BE2C (cell line): ENCODE measurements at regions not wholly inside any gene's neighbourhood (a gene's known extent, or its start where the extent isn't known, plus 50 kb on each side); places are given as distances from the start of the nearest gene placed in this dataset.

ENCODE experiments used
- DNase-seq: peaks from one replicate; pipeline ENCODE4 v3.0.0-alpha.2; 2020
- H3K27me3 ChIP-seq: fragments of 250-450 bp; sonication (Bioruptor Pico); 2 replicates; pipeline ENCODE4 v1.5.1; 2020; ENCODE audit warnings: mild to moderate bottlenecking
- H3K36me3 ChIP-seq: fragments of 250-450 bp; sonication (Bioruptor Pico); 2 replicates; pipeline ENCODE4 v1.5.1; 2020; ENCODE audit warnings: mild to moderate bottlenecking
- H3K4me1 ChIP-seq: fragments of 250-450 bp; sonication (Bioruptor Pico); 2 replicates; pipeline ENCODE4 v1.5.1; 2020
- H3K4me3 ChIP-seq: 2 replicates; pipeline ENCODE4 v1.5.1; 2011; ENCODE audit warnings: low read depth, low read length
- H3K9me3 ChIP-seq: fragments of 250-450 bp; sonication (Bioruptor Pico); 2 replicates; pipeline ENCODE4 v1.5.1; 2020
- TF ChIP-seq, protein P1 (sequence below): IDR thresholded peaks from 2 replicates; pipeline ENCODE4 v1.5.1; 2012; ENCODE audit warnings: mild to moderate bottlenecking, low read depth, low read length

DNA sequence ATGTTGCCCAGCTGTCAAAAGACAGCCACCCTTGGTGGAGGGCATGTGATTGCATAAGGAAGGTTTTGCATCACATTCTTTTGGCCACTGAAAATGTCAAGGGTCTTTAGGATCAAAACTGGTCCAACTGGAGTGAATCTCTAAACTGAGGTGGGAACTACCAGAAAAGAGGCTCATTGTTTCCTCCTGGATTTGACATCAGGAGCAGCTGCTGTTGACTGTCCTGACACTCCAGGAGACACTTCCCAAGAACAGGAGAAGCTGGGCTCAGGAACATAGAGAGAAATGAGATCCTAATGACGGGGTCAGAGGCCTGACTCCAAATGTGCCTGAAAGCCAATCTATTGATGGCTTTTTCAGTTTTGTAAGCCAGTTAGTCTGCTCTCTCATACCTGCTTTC is 105.3 kb upstream of the LRIG1 start:
- Histone ChIP-seq H3K4me3 (no peak overlapping the region), H3K27me3 (0 out of 2 replicates have a peak, but pooled peaks cover 6% of the 10 kb centered on the region), H3K4me1 (no peaks in the 10 kb centered on the region), H3K36me3 (no peaks in the 10 kb centered on the region), H3K9me3 (no peaks in the 10 kb centered on the region)
- TF ChIP-seq, protein P1, sequence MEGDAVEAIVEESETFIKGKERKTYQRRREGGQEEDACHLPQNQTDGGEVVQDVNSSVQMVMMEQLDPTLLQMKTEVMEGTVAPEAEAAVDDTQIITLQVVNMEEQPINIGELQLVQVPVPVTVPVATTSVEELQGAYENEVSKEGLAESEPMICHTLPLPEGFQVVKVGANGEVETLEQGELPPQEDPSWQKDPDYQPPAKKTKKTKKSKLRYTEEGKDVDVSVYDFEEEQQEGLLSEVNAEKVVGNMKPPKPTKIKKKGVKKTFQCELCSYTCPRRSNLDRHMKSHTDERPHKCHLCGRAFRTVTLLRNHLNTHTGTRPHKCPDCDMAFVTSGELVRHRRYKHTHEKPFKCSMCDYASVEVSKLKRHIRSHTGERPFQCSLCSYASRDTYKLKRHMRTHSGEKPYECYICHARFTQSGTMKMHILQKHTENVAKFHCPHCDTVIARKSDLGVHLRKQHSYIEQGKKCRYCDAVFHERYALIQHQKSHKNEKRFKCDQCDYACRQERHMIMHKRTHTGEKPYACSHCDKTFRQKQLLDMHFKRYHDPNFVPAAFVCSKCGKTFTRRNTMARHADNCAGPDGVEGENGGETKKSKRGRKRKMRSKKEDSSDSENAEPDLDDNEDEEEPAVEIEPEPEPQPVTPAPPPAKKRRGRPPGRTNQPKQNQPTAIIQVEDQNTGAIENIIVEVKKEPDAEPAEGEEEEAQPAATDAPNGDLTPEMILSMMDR: no peak
- DNase-seq: no peak

DNA sequence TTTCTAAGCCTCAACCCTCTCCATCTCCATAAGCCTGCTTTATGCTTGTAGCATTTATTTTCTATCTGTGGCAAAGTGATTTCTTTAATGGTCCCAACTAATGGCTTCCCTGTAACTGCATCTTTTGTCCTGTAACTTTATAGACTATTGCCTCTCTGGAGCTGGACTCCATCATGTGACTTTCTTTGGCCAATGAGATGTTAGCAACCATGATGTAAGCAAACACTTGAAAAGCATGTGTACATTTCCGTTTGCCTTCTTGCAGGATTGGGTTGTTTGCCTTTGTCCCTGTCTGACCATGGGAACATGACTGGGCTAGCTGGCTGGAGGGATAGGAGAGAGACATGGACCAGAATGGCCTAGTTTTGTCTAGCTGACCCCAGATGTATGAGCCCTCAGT is 106.0 kb upstream of the LRIG1 start:
- TF ChIP-seq, protein P1: no peak
- Histone ChIP-seq H3K4me3 (no peak overlapping the region), H3K4me1 (no peaks in the 10 kb centered on the region), H3K36me3 (no peaks in the 10 kb centered on the region), H3K27me3 (0 out of 2 replicates have a peak, but pooled peaks cover 6% of the 10 kb centered on the region), H3K9me3 (no peaks in the 10 kb centered on the region)
- DNase-seq: no peak

GRCh38 chr3:66609660-66610561 is 109.1 kb upstream of the LRIG1 start:
- Histone ChIP-seq H3K36me3 (no peaks in the 10 kb centered on the region), H3K4me1 (no peaks in the 10 kb centered on the region), H3K9me3 (no peaks in the 10 kb centered on the region), H3K27me3 (no peaks in the 10 kb centered on the region), H3K4me3 (no peak overlapping the region)
- DNase-seq: peak; percentile 13
- TF ChIP-seq, protein P1: no peak

DNA sequence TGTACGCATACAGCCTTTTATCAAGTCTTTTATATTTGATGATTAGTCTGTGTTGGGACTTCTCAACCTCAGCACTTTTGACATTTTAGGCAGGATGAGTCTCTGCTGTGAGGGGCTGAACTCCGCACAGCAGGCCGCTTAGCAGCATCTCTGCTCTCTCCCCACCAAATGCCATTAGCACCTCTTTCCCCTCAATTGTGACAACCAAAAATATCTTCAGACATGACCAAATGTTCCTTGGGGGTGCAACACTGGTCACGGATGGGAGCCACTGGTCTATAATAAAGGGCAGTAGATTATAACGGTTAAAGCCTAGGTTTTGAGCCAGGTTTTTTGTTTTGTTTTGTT is 109.7 kb upstream of the LRIG1 start:
- no peak overlapping the region for H3K4me3 ChIP-seq
- TF ChIP-seq, protein P1: no peak
- DNase-seq: no peak

DNA sequence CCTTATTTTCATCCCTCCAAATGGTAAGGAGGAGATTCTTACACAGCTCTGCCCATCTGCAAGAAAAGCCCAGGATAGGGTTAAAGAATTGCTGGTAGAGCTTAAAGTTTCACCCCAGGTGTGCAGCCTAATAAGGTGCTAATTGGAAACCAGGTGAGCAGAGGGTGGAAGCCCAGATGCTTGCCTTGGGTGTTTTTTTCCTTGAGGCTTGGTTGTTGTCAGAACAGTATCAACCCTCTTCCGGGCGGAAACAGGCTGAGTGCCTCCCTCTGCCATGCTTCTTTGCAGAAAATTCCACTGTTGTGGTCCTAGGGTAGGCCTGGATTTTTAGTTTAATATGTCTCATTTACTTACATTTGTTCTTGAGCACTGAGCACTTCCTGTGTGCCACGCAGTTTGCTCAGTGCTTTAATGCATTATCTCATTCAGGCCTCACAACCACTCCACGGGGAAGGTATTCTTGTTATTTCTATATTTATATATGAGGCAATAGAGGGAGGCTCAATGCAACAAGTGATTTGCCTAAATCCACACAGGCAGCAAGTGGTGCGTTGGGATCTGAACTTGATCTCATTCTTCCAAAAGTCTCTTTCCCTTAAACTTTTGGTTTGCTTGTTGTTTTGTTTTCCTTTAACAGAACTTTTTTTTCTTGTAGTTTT is 115.0 kb upstream of the LRIG1 start:
- no peaks in the 10 kb centered on the region for H3K27me3 ChIP-seq
- TF ChIP-seq, protein P1: no peak
- H3K4me1 ChIP-seq: no peaks in the 10 kb centered on the region
- no peak for DNase-seq
- no peak overlapping the region for H3K4me3 ChIP-seq
- H3K9me3 ChIP-seq: no peaks in the 10 kb centered on the region
- no peaks in the 10 kb centered on the region for H3K36me3 ChIP-seq

More for the DNA sequence above, 109.7 kb upstream of the LRIG1 start:
- Histone ChIP-seq H3K27me3 (no peaks in the 10 kb centered on the region), H3K9me3 (no peaks in the 10 kb centered on the region), H3K4me1 (no peaks in the 10 kb centered on the region), H3K36me3 (no peaks in the 10 kb centered on the region)

DNA sequence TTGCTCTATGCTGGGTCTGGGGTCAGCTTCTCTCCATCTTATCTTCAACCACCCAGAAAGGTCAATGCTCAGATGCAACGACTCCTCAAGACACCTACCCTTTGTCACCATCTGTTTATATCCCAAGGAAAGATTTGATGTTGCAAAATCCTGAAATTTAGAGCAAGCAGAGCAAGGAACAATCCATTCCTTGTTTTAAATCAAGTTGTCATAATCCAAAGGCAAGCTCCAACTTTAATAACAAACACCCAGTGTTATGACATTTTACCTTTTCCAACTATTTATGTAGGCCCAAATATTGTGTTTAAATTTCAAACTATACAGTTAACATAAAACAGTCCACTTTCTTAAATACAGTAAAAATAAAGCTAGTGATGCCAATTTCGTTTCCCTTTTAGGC is 116.5 kb upstream of the LRIG1 start:
- Histone ChIP-seq H3K9me3 (no peaks in the 10 kb centered on the region), H3K36me3 (no peaks in the 10 kb centered on the region), H3K4me1 (no peaks in the 10 kb centered on the region), H3K4me3 (no peak overlapping the region), H3K27me3 (no peaks in the 10 kb centered on the region)
- TF ChIP-seq, protein P1: no peak
- no peak for DNase-seq
